H1 (cell line): ENCODE measurements at regions not wholly inside any gene's neighbourhood (a gene's known extent, or its start where the extent isn't known, plus 50 kb on each side); places are given as distances from the start of the nearest gene placed in this dataset.

Experiments used
- CEBPB ChIP-seq: IDR thresholded peaks from 2 replicates; pipeline ENCODE4 v1.6.1; 2012; ENCODE audit warnings: low read depth, low read length
- CREB1 ChIP-seq: IDR thresholded peaks from 2 replicates; pipeline ENCODE4 v1.6.1; 2012; ENCODE audit warnings: inconsistent platforms
- EP300 ChIP-seq, 2 experiments: IDR thresholded peaks; 1 replicate in 1 of 2; 2 replicates in 1 of 2; pipeline ENCODE4 v1.6.1; 2011 to 2012; ENCODE audit warnings: low read depth in 2 of 2, low read length in 2 of 2, mild to moderate bottlenecking in 2 of 2, borderline replicate concordance in 1 of 2, inconsistent platforms in 1 of 2, moderate library complexity in 1 of 2
- EZH2 ChIP-seq: fragments of 200-600 bp; sonication (generic); IDR thresholded peaks from 2 replicates; pipeline ENCODE4 v1.7.1; 2012; ENCODE audit warnings: low read depth, mild to moderate bottlenecking, moderate library complexity, low read length, inconsistent platforms; ENCODE audit not compliant: severe bottlenecking
- SUZ12 ChIP-seq: fragments of 200-600 bp; sonication (generic); IDR thresholded peaks from 2 replicates; pipeline ENCODE4 v1.6.1; 2012; ENCODE audit warnings: mild to moderate bottlenecking, inconsistent platforms, low read length, moderate library complexity, mixed read lengths
- TEAD4 ChIP-seq: IDR thresholded peaks from 2 replicates; pipeline ENCODE4 v1.6.1; 2012; ENCODE audit warnings: low read depth, low read length, inconsistent platforms, mixed read lengths

DNA sequence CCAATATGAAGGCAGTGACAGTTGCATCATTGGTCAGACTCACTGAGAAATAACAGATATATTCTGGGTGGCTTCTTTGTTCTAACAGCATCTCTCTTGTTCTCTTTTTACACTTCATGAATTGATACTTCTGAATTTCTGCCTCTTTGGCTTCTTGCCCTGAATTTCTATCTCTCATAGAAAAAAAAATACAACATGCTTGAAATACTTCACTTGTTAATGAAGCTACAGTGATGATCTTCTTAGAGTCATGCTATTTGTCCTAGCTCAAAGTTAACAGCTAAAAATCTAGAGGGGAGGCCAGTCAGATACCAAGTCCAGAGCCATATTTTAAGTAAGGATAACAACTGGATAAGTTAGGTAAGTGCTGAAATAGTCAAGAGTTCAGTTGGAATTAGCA, 597.2 kb upstream of the AGTR1 start (continued):
- TF ChIP-seq EZH2 (no peak), CEBPB (no peak), SUZ12 (no peak), TEAD4 (no peak), CREB1 (no peak), EP300 (IDR thresholded peaks at IDR 0.05; ENCODE audit: borderline replicate concordance in 1 of 2, low read depth in 2 of 2, low read length in 2 of 2) (no peak)
- TF ChIP-seq, all 59 proteins: peak for 0
